Muscle of leg (tissue), 3 donors: ENCODE measurements at regions not wholly inside any gene's neighbourhood (a gene's known extent, or its start where the extent isn't known, plus 50 kb on each side); places are given as distances from the start of the nearest gene placed in this dataset.
A peak's percentile ranks its signal among the peaks of the same experiment; 100 is the strongest.
"Not testable (repeated sequence)": the region's sequence is repeated elsewhere in the genome, so short reads cannot be mapped to it uniquely, and the experiment has no call there.

Experiments
- DNase-seq: peaks from one replicate; pipeline ENCODE4 v3.0.0; 2013
- H3K27ac ChIP-seq: one replicate; pipeline ENCODE4 v1.5.1; 2013; ENCODE audit warnings: mild to moderate bottlenecking, low read length, control low read depth
- H3K27me3 ChIP-seq: one replicate; pipeline ENCODE4 v1.6.1; 2013; ENCODE audit warnings: low read length; ENCODE audit not compliant: control insufficient read depth, insufficient read depth
- H3K36me3 ChIP-seq: one replicate; pipeline ENCODE4 v1.6.1; 2013; ENCODE audit warnings: low read length; ENCODE audit not compliant: control insufficient read depth, insufficient read depth
- H3K4me1 ChIP-seq: one replicate; pipeline ENCODE4 v1.6.1; 2013; ENCODE audit warnings: low read length; ENCODE audit not compliant: control insufficient read depth, insufficient read depth
- H3K4me3 ChIP-seq: one replicate; pipeline ENCODE4 v1.5.1; 2013; ENCODE audit warnings: low read length, control low read depth
- H3K9me3 ChIP-seq: replicated peaks from 2 replicates; pipeline ENCODE4 v1.6.1; 2013; ENCODE audit warnings: low read depth, low read length; ENCODE audit not compliant: control insufficient read depth
- WGBS: methylation state at CpG from one replicate; pipeline ENCODE4 v1.1.5; 2013; ENCODE audit warnings: missing lambda C conversion rate; ENCODE audit not compliant: insufficient coverage; 5-methylcytosine and 5-hydroxymethylcytosine counted together

GRCh38 chr16:26442321-26442720 is 624.4 kb upstream of the C16orf82 start:
- H3K27ac ChIP-seq, result no peak overlapping the region
- no peaks in the 10 kb centered on the region for H3K27me3 ChIP-seq
- DNase-seq, result peak; percentile 12
- no peak overlapping the region for H3K4me3 ChIP-seq
- no peaks in the 10 kb centered on the region for H3K4me1 ChIP-seq
- H3K9me3 ChIP-seq, result no peaks in the 10 kb centered on the region
- H3K36me3 ChIP-seq, result no peaks in the 10 kb centered on the region
- whole genome bisulfite sequencing, result no CpG with 5 or more reads among the region's 2 CpGs

GRCh38 chr16:26447570-26447969 is 619.2 kb upstream of the C16orf82 start:
- no peaks in the 10 kb centered on the region for H3K36me3 ChIP-seq
- H3K27me3 ChIP-seq, result no peaks in the 10 kb centered on the region
- H3K27ac ChIP-seq, result no peak overlapping the region
- DNase-seq, result no peak
- 93% methylated on average over 2 of the region's 5 CpGs for WGBS
- H3K4me3 ChIP-seq, result no peak overlapping the region
- H3K4me1 ChIP-seq, result no peaks in the 10 kb centered on the region
- H3K9me3 ChIP-seq, result no peaks in the 10 kb centered on the region

GRCh38 chr16:26453215-26453614 is 613.5 kb upstream of the C16orf82 start:
- no peaks in the 10 kb centered on the region for H3K36me3 ChIP-seq
- H3K4me1 ChIP-seq, result no peaks in the 10 kb centered on the region
- no peak overlapping the region for H3K4me3 ChIP-seq
- DNase-seq, result no peak
- no peaks in the 10 kb centered on the region for H3K27me3 ChIP-seq
- H3K9me3 ChIP-seq, result no peaks in the 10 kb centered on the region
- no CpG with 5 or more reads among the region's 1 CpG for WGBS
- no peak overlapping the region for H3K27ac ChIP-seq

- Histone ChIP-seq H3K4me1 (no peaks in the 10 kb centered on the region), H3K9me3 (no peaks in the 10 kb centered on the region), H3K4me3 (no peak overlapping the region), H3K27me3 (no peaks in the 10 kb centered on the region), H3K36me3 (no peaks in the 10 kb centered on the region), H3K27ac (no peak overlapping the region)
- WGBS, result no CpG with 5 or more reads among the region's 2 CpGs
- DNase-seq, result no peak
Observed at GRCh38 chr16:26454102-26454501, 612.6 kb upstream of the C16orf82 start.

- H3K9me3 ChIP-seq, result no peaks in the 10 kb centered on the region
- 33% methylated on average over 4 of the region's 8 CpGs for WGBS
- H3K27ac ChIP-seq, result no peak overlapping the region
- no peaks in the 10 kb centered on the region for H3K27me3 ChIP-seq
- no peaks in the 10 kb centered on the region for H3K4me1 ChIP-seq
- peak; percentile 14 for DNase-seq
- no peak overlapping the region for H3K4me3 ChIP-seq
- no peaks in the 10 kb centered on the region for H3K36me3 ChIP-seq
Observed at GRCh38 chr16:26456074-26456473, 610.7 kb upstream of the C16orf82 start.

GRCh38 chr16:26457095-26457494 is 609.6 kb upstream of the C16orf82 start:
- Histone ChIP-seq H3K9me3 (no peaks in the 10 kb centered on the region), H3K4me3 (no peak overlapping the region), H3K4me1 (no peaks in the 10 kb centered on the region), H3K27me3 (no peaks in the 10 kb centered on the region), H3K27ac (no peak overlapping the region), H3K36me3 (no peaks in the 10 kb centered on the region)
- peak; percentile 33 for DNase-seq
- 46% methylated on average over 5 of the region's 7 CpGs for WGBS

- no peak for DNase-seq
- H3K27ac ChIP-seq, result no peak overlapping the region
- no CpG with 5 or more reads among the region's 4 CpGs for WGBS
- H3K4me3 ChIP-seq, result no peak overlapping the region
- H3K4me1 ChIP-seq, result no peaks in the 10 kb centered on the region
- H3K9me3 ChIP-seq, result no peaks in the 10 kb centered on the region
- no peaks in the 10 kb centered on the region for H3K27me3 ChIP-seq
- H3K36me3 ChIP-seq, result no peaks in the 10 kb centered on the region
Observed at GRCh38 chr16:26457882-26458281, 608.8 kb upstream of the C16orf82 start.

GRCh38 chr16:26464576-26465266 is 602.0 kb upstream of the C16orf82 start:
- H3K4me3 ChIP-seq, result no peak overlapping the region
- no peak for DNase-seq
- no peaks in the 10 kb centered on the region for H3K27me3 ChIP-seq
- H3K36me3 ChIP-seq, result no peaks in the 10 kb centered on the region
- no peaks in the 10 kb centered on the region for H3K4me1 ChIP-seq
- WGBS, result 80% methylated on average over 3 of the region's 7 CpGs
- H3K9me3 ChIP-seq, result no peaks in the 10 kb centered on the region
- no peak overlapping the region for H3K27ac ChIP-seq

- not testable (repeated sequence) for H3K36me3 ChIP-seq, H3K4me3 ChIP-seq, H3K9me3 ChIP-seq, DNase-seq, H3K27ac ChIP-seq, H3K4me1 ChIP-seq, H3K27me3 ChIP-seq
- WGBS, result 92% methylated on average over 8 of the region's 10 CpGs
Observed at GRCh38 chr16:26474405-26474804, 592.3 kb upstream of the C16orf82 start.

GRCh38 chr16:26475596-26475995 is 591.1 kb upstream of the C16orf82 start:
- Histone ChIP-seq H3K27ac (peak overlapping the region; percentile 13), H3K4me1 (peaks cover 3% of the 10 kb centered on the region), H3K27me3 (no peaks in the 10 kb centered on the region), H3K4me3 (no peak overlapping the region), H3K36me3 (no peaks in the 10 kb centered on the region), H3K9me3 (no peaks in the 10 kb centered on the region)
- WGBS, result 29% methylated on average over 1 of the region's 2 CpGs
- peak; percentile 95 for DNase-seq
